HEK293 (cell line): ENCODE measurements at regions not wholly inside any gene's neighbourhood (a gene's known extent, or its start where the extent isn't known, plus 50 kb on each side); places are given as distances from the start of the nearest gene placed in this dataset.

ENCODE experiments used
- CTCF ChIA-PET: fragments of 350-600 bp; formaldehyde crosslinking; extraction: SDS; loops from one replicate; lab custom pipeline; 2021; ENCODE audit warnings: antibody characterized with exemption; lab: Yijun Ruan, JAX
- POLR2A ChIA-PET: fragments of 300-600 bp; formaldehyde crosslinking; extraction: SDS; loops from one replicate; lab custom pipeline; 2020; ENCODE audit warnings: antibody characterized with exemption, inconsistent platforms; lab: Yijun Ruan, JAX
- H3K27ac ChIP-seq: fragments of 200-500 bp; sonication (Bioruptor generic); 2 replicates; pipeline ENCODE4 v1.5.1; 2014; ENCODE audit warnings: low read depth, low read length, control low read depth, inconsistent platforms; ENCODE audit errors: extremely low read depth
- H3K36me3 ChIP-seq, 2 experiments: fragments of 200-500 bp in 1 of 2; sonication (Bioruptor generic) in 1 of 2; 1 replicate in 1 of 2; 2 replicates in 1 of 2; pipeline ENCODE4 v1.5.1; 2014 to 2017; ENCODE audit warnings: inconsistent platforms in 2 of 2, low read length in 2 of 2; ENCODE audit not compliant: control insufficient read depth in 2 of 2, insufficient read depth in 1 of 2
- H3K4me1 ChIP-seq: fragments of 200-500 bp; sonication (Bioruptor generic); 2 replicates; pipeline ENCODE4 v1.5.1; 2014; ENCODE audit warnings: mild to moderate bottlenecking, low read length, inconsistent platforms; ENCODE audit not compliant: control insufficient read depth, insufficient read depth
- H3K4me3 ChIP-seq: 2 replicates; pipeline ENCODE4 v1.5.1; 2011; ENCODE audit warnings: low read depth, mild to moderate bottlenecking, control low read depth, low read length, moderate library complexity
- H3K9me3 ChIP-seq: fragments of 200-500 bp; sonication (Bioruptor generic); 2 replicates; pipeline ENCODE4 v1.5.1; 2014; ENCODE audit warnings: low read depth, low read length, inconsistent platforms; ENCODE audit not compliant: control insufficient read depth, insufficient read depth
- GLIS1 ChIP-seq: fragments of 450-650 bp; formaldehyde crosslinking; IDR thresholded peaks from 2 replicates; pipeline ENCODE4 v1.5.1; 2016; ENCODE audit warnings: missing biosample characterization, missing genetic modification characterization
- OSR2 ChIP-seq: fragments of 450-650 bp; formaldehyde crosslinking; IDR thresholded peaks from 2 replicates; pipeline ENCODE4 v1.5.1; 2016; ENCODE audit warnings: missing biosample characterization, missing genetic modification characterization
- SALL2 ChIP-seq: fragments of 450-650 bp; formaldehyde crosslinking; IDR thresholded peaks from 2 replicates; pipeline ENCODE4 v1.5.0; 2017; ENCODE audit warnings: missing biosample characterization, mild to moderate bottlenecking, missing genetic modification characterization, borderline replicate concordance
- ZNF121 ChIP-seq: fragments of 450-650 bp; formaldehyde crosslinking; IDR thresholded peaks from 2 replicates; pipeline ENCODE4 v1.5.1; 2016; ENCODE audit warnings: missing biosample characterization, missing genetic modification characterization
- ZNF132 ChIP-seq: fragments of 450-650 bp; formaldehyde crosslinking; IDR thresholded peaks from 2 replicates; pipeline ENCODE4 v1.5.1; 2017; ENCODE audit warnings: missing biosample characterization, missing genetic modification characterization, borderline replicate concordance
- ZNF133 ChIP-seq: fragments of 450-650 bp; formaldehyde crosslinking; IDR thresholded peaks from 2 replicates; pipeline ENCODE4 v1.5.1; 2016; ENCODE audit warnings: missing biosample characterization, missing genetic modification characterization
- ZNF138 ChIP-seq: fragments of 450-650 bp; formaldehyde crosslinking; IDR thresholded peaks from 2 replicates; pipeline ENCODE4 v1.5.1; 2016; ENCODE audit warnings: missing biosample characterization, missing genetic modification characterization, borderline replicate concordance
- ZNF174 ChIP-seq: fragments of 450-650 bp; formaldehyde crosslinking; IDR thresholded peaks from 2 replicates; pipeline ENCODE4 v1.5.0; 2017; ENCODE audit warnings: missing biosample characterization, mild to moderate bottlenecking, missing genetic modification characterization
- ZNF19 ChIP-seq: fragments of 450-650 bp; formaldehyde crosslinking; IDR thresholded peaks from 2 replicates; pipeline ENCODE4; 2016; ENCODE audit warnings: missing biosample characterization, missing genetic modification characterization, low read depth
- ZNF211 ChIP-seq: fragments of 450-650 bp; formaldehyde crosslinking; IDR thresholded peaks from 2 replicates; pipeline ENCODE4 v1.5.1; 2016; ENCODE audit warnings: low read depth, missing biosample characterization, missing genetic modification characterization
- ZNF433 ChIP-seq: fragments of 450-650 bp; formaldehyde crosslinking; IDR thresholded peaks from 2 replicates; pipeline ENCODE4 v1.5.1; 2016; ENCODE audit warnings: missing biosample characterization, missing genetic modification characterization, low read depth
- ZNF585B ChIP-seq: fragments of 450-650 bp; formaldehyde crosslinking; IDR thresholded peaks from 2 replicates; pipeline ENCODE4 v1.5.1; 2016; ENCODE audit warnings: missing biosample characterization, missing genetic modification characterization
- ZNF768 ChIP-seq: fragments of 450-650 bp; formaldehyde crosslinking; IDR thresholded peaks from 2 replicates; pipeline ENCODE4 v1.5.1; 2018; ENCODE audit warnings: missing biosample characterization, mild to moderate bottlenecking, missing genetic modification characterization
- ZNF777 ChIP-seq: fragments of 450-650 bp; formaldehyde crosslinking; IDR thresholded peaks from 2 replicates; pipeline ENCODE4 v1.5.1; 2017; ENCODE audit warnings: missing biosample characterization, missing genetic modification characterization, borderline replicate concordance
- ZNF843 ChIP-seq: fragments of 450-650 bp; formaldehyde crosslinking; IDR thresholded peaks from 2 replicates; pipeline ENCODE4 v1.5.1; 2016; ENCODE audit warnings: missing biosample characterization, missing genetic modification characterization
- ZXDB ChIP-seq: fragments of 450-650 bp; formaldehyde crosslinking; IDR thresholded peaks from 2 replicates; pipeline ENCODE4 v1.5.1; 2016; ENCODE audit warnings: missing biosample characterization, missing genetic modification characterization
- TF ChIP-seq, protein P1 (sequence below): fragments of 450-650 bp; formaldehyde crosslinking; optimal IDR thresholded peaks from 2 replicates; pipeline ENCODE3; 2016; ENCODE audit warnings: missing biosample characterization, mild to moderate bottlenecking, missing genetic modification characterization
- TF ChIP-seq, protein P2 (sequence below): fragments of 450-650 bp; formaldehyde crosslinking; IDR thresholded peaks from 2 replicates; pipeline ENCODE4 v1.5.1; 2017; ENCODE audit warnings: missing biosample characterization, missing genetic modification characterization
- TF ChIP-seq, protein P3 (sequence below): fragments of 450-650 bp; formaldehyde crosslinking; IDR thresholded peaks from 2 replicates; pipeline ENCODE4 v1.5.1; 2016; ENCODE audit warnings: missing biosample characterization, missing genetic modification characterization
- TF ChIP-seq, protein P4 (sequence below): fragments of 450-650 bp; formaldehyde crosslinking; conservative IDR thresholded peaks from 2 replicates; pipeline ENCODE4 v1.5.1; 2016; ENCODE audit warnings: low read depth, missing biosample characterization, missing genetic modification characterization

DNA sequence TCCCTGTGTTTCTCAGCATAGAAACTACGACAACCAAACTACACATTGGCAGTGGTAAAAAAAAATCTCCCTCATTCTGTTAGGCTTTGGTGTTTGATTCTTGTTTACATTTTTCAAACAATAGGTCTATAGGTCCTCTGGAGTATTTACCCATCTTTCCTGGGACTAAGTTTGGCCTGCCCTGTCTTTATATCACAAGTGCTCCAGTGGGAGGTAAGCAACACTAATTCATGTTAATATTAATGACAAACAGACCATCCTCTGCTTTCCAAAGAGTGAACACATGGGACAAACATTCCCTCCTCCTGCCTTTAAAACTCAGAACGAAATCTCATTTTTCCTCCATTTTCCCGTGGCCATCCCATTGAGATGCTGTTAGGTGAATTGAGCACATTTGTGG, 514.1 kb upstream of the INTU start:
- CTCF ChIA-PET = no interaction called here
- H3K27ac ChIP-seq = no peak overlapping the region
- no peak for TF ChIP-seq ZNF843 (tag by site-specific recombination)
- no peak for TF ChIP-seq ZNF174 (tag by site-specific recombination)
- TF ChIP-seq ZNF768 (tag by site-specific recombination) = no peak
- TF ChIP-seq OSR2 (tag by site-specific recombination) = no peak
- no peak for TF ChIP-seq ZNF585B (tag by site-specific recombination)
- no peak for TF ChIP-seq ZNF121 (tag by site-specific recombination)
- TF ChIP-seq, protein P1, sequence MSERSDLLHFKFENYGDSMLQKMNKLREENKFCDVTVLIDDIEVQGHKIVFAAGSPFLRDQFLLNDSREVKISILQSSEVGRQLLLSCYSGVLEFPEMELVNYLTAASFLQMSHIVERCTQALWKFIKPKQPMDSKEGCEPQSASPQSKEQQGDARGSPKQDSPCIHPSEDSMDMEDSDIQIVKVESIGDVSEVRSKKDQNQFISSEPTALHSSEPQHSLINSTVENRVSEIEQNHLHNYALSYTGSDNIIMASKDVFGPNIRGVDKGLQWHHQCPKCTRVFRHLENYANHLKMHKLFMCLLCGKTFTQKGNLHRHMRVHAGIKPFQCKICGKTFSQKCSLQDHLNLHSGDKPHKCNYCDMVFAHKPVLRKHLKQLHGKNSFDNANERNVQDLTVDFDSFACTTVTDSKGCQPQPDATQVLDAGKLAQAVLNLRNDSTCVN (tag by site-specific recombination) = no peak
- no peak for TF ChIP-seq ZNF132
- no peak for TF ChIP-seq ZNF433 (tag by site-specific recombination)
- TF ChIP-seq ZNF211 (tag by site-specific recombination) = no peak
- no peak for TF ChIP-seq ZNF777
- TF ChIP-seq, protein P2, sequence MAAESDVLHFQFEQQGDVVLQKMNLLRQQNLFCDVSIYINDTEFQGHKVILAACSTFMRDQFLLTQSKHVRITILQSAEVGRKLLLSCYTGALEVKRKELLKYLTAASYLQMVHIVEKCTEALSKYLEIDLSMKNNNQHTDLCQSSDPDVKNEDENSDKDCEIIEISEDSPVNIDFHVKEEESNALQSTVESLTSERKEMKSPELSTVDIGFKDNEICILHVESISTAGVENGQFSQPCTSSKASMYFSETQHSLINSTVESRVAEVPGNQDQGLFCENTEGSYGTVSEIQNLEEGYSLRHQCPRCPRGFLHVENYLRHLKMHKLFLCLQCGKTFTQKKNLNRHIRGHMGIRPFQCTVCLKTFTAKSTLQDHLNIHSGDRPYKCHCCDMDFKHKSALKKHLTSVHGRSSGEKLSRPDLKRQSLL (tag by site-specific recombination) = no peak
- no peak for TF ChIP-seq ZNF138 (tag by site-specific recombination)
- TF ChIP-seq ZNF19 (tag by site-specific recombination) = no peak
- TF ChIP-seq GLIS1 (tag by site-specific recombination) = no peak
- no peak for TF ChIP-seq ZNF133 (tag by site-specific recombination)
- no peak for TF ChIP-seq ZXDB (tag by site-specific recombination)
- TF ChIP-seq, all 188 proteins: peak for 0

DNA sequence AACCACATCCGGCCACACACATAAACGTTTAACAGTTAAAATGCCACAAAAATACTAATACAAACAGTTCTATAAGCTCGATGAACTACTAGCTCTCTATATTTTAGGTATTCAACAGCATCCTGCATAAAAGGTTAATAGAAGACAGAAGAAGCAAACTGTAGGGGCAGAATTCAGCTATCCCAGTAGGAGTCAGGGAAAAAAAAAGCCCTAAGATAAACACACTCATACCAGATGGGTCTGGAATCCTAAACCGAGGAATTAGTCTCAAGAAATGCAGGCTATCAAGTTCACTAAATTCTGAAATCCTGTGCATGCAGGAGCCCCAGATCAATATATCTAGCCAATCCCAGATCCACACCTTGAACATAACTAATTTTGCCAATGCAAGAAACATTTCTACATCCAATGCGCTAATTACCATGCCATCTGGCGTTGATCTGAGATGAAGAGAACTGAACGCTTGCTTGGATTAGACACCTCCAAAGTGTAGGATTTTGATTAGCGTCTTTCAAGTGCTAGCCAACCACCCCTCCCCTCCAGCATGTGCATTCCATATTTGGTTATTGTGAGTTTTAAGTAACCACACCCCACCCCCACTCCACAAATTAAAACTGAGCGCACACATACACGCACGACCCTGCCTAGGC, 512.2 kb upstream of the INTU start:
- no peaks in the 10 kb centered on the region for H3K36me3 ChIP-seq
- no peak overlapping the region for H3K27ac ChIP-seq
- ChIA-PET POLR2A (no interaction called here), CTCF (no interaction called here)
- no peaks in the 10 kb centered on the region for H3K4me1 ChIP-seq
- no peaks in the 10 kb centered on the region for H3K9me3 ChIP-seq
- H3K4me3 ChIP-seq = no peak overlapping the region
- no peak for TF ChIP-seq SALL2 (tag by site-specific recombination)
- TF ChIP-seq, protein P3, sequence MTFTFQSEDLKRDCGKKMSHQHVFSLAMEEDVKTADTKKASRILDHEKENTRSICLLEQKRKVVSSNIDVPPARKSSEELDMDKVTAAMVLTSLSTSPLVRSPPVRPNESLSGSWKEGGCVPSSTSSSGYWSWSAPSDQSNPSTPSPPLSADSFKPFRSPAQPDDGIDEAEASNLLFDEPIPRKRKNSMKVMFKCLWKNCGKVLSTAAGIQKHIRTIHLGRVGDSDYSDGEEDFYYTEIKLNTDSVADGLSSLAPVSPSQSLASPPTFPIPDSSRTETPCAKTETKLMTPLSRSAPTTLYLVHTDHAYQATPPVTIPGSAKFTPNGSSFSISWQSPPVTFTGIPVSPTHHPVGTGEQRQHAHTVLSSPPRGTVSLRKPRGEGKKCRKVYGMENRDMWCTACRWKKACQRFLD = no peak
- TF ChIP-seq, protein P4, sequence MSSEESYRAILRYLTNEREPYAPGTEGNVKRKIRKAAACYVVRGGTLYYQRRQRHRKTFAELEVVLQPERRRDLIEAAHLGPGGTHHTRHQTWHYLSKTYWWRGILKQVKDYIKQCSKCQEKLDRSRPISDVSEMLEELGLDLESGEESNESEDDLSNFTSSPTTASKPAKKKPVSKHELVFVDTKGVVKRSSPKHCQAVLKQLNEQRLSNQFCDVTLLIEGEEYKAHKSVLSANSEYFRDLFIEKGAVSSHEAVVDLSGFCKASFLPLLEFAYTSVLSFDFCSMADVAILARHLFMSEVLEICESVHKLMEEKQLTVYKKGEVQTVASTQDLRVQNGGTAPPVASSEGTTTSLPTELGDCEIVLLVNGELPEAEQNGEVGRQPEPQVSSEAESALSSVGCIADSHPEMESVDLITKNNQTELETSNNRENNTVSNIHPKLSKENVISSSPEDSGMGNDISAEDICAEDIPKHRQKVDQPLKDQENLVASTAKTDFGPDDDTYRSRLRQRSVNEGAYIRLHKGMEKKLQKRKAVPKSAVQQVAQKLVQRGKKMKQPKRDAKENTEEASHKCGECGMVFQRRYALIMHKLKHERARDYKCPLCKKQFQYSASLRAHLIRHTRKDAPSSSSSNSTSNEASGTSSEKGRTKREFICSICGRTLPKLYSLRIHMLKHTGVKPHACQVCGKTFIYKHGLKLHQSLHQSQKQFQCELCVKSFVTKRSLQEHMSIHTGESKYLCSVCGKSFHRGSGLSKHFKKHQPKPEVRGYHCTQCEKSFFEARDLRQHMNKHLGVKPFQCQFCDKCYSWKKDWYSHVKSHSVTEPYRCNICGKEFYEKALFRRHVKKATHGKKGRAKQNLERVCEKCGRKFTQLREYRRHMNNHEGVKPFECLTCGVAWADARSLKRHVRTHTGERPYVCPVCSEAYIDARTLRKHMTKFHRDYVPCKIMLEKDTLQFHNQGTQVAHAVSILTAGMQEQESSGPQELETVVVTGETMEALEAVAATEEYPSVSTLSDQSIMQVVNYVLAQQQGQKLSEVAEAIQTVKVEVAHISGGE (tag by site-specific recombination) = no peak

More for the DNA sequence above, 514.1 kb upstream of the INTU start:
- Histone ChIP-seq H3K4me3 (no peak overlapping the region), H3K4me1 (no peaks in the 10 kb centered on the region), H3K9me3 (no peaks in the 10 kb centered on the region), H3K36me3 (no peaks in the 10 kb centered on the region)
- POLR2A ChIA-PET = no interaction called here
